Skin epidermis (tissue), 12 donors: ENCODE measurements at regions not wholly inside any gene's neighbourhood (a gene's known extent, or its start where the extent isn't known, plus 50 kb on each side); places are given as distances from the start of the nearest gene placed in this dataset.
"Not testable (repeated sequence)": the region's sequence is repeated elsewhere in the genome, so short reads cannot be mapped to it uniquely, and the experiment has no call there.

Experiments
- H3K27ac ChIP-seq, 21 experiments: fragments of 200-600 bp; sonication (generic) in 11 of 21; one replicate each; pipeline ENCODE4 v1.5.0; 2020; ENCODE audit warnings: mild to moderate bottlenecking in 3 of 21, inconsistent platforms in 2 of 21, moderate library complexity in 2 of 21
- H3K4me3 ChIP-seq, 7 experiments: fragments of 200-600 bp; sonication (generic) in 2 of 7; one replicate each; pipeline ENCODE4 v1.5.0; 2020; ENCODE audit warnings: inconsistent platforms in 2 of 7, mild to moderate bottlenecking in 2 of 7, moderate library complexity in 1 of 7

DNA sequence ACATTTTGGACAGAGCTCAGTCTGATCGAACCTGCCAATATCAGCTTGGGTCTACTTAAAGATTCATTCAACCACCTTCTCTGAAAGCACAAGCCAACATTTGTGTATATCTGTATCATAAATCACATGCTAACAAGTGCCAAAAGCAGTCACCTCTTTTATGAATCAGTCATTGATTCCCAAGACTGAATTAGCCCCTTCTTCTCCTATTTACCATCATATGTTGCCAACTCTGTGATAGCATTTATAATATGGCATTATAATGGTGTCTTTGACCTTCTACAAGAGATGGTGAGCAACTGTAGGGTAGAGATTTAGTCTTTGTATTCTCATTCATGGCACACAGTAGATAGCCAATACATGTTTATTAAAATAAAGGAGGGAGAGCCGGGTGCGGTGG, 61.4 kb downstream of the DDX53 start:
- H3K27ac ChIP-seq = no peak overlapping the region
- no peak overlapping the region for H3K4me3 ChIP-seq

DNA sequence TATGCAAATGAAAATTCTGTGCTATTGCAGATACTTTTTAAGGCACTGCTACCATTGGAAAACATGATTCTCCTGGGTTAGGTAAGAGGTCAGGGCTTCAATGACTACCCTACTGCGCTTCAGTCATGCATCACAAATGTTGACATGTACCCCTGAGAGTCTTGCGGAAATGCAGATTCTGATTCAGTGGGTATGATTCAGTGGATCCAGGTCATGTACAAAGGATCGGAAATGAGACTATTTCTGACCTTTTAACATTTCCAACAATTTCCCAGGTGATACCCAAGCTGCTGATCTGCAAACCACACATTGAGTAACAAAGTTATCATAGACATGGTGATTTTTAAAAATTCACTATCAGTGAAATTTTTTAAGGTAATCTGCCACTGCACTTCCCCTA, 62.6 kb downstream of the DDX53 start:
- H3K4me3 ChIP-seq = no peak overlapping the region
- no peak overlapping the region for H3K27ac ChIP-seq

DNA sequence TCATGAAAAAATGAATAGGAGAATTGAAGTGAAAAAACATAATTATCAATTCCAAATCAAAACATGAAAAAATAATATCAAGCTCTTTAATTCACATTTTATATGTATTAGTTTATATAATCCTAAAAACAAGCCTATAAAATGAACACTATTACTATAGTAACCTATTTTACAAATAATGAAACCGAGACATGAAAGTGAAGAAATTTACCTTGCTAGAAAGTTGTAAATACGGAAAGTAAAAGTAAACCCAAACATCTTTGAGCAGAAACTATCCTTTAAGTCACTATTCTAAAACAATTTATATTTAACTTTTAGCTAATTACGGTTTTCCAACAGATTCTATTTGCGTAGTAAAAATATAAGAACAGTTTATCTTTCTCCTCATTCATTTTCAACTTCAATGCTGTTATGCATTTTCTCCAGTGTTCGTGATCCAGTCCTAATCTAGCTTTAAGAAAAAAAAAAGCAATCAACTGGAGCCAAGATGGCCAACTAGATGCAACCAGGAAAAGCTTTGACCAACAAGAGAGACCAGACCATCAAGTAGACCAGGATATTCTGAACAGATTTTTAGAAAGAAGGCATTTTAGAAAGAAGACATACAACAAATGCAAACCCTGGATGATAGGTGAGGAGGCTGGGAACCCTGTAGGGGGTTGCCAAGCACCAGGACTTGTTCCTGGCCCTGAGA, 67.0 kb downstream of the DDX53 start:
- Histone ChIP-seq H3K27ac (no peak overlapping the region), H3K4me3 (no peak overlapping the region)

DNA sequence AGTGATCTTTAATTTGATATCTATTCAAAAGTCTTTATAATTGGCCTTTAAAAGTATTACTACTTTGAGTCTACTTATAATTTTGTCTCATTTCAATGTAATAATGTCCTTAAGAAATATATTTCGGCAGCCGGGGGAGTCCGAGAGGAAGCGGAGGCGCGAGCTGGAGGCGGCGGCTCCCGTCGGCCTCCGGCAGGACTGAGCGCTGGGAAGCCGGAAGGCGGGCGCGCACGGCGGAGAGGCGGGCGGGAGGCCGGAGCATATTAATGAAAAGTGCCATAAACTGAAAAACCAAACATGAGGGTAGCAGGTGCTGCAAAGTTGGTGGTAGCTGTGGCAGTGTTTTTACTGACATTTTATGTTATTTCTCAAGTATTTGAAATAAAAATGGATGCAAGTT, 75.7 kb downstream of the DDX53 start:
- H3K4me3 ChIP-seq, H3K27ac ChIP-seq: not testable (repeated sequence)

DNA sequence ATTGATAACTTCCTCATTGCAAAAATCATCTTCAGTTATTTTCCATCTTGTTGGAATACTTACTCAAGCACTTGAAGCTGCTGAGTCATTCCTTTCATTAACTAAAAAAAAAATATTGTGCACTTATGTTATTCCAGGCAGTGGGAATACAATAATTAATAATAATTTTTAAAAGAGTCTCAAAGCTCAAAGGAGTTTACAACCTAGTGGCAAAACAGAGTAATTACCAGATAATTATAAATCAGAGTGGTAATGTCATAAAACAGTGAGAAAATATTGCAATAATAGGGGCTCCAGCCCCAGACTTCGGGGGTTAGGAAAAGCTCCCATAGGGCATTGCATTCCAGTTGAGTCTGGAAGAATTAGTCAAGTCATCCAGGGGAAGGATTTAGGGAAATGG, 79.6 kb downstream of the DDX53 start:
- Histone ChIP-seq H3K27ac (no peak overlapping the region), H3K4me3 (no peak overlapping the region)

DNA sequence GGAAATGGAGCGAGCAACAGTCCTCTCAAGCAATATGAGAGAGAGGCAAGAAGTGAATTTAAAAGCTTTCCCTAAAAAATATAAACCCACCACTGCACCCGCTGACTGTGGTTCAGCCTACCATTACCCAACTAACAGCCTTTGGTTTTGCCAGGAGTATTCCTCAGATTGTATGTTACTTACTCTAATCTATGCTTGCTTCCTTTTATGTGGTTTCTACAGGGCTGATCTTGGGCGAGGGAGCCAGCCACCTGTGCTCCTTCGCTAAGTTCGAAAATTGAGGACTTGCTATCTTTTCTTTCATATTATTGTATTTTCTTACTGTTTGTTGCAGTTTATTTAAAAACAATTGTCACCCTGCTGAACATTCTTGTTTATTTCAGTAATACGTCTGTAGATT, 101.1 kb downstream of the DDX53 start:
- H3K27ac ChIP-seq = no peak overlapping the region
- H3K4me3 ChIP-seq = no peak overlapping the region

DNA sequence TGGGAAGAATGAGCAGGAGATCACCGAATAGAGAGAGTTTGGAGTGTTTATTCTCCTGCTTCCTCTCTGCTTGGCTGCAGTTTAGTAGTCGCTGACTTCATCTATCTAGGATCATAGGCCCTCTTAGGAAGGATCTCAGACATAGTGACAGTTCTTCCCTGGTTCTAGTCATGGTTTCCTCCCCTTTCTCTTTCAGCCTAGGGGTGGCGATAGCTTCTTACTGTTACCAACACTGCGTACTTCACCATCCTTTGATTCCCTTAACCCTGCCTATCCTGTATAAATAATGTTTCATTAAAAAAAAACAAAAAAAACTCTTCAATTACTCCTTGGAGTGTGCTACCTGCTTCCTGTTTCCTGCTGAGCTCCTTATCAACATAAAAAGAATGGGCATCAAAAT, 103.8 kb downstream of the DDX53 start:
- no peak overlapping the region for H3K4me3 ChIP-seq

DNA sequence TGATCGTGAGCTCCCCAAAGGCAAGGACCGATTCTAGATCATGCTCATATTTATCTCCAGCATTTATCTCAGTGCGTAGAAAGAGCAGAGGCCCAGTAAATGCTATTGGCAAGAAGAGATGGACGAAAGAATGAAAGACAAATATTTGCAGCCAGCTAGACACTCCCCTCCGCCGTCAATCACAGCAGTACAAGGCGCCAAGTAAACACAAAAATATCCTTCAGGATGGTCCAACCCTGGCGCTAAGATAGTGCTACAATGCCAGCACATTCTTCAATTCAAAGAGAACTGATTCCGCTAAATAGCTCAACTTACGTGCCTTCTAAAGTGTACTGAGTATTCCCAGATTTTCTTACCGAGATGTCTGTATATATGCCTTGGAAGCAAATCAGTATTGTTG, 114.5 kb downstream of the DDX53 start:
- Histone ChIP-seq H3K4me3 (no peak overlapping the region), H3K27ac (no peak overlapping the region)

More for the DNA sequence above, 103.8 kb downstream of the DDX53 start:
- H3K27ac ChIP-seq = no peak overlapping the region

DNA sequence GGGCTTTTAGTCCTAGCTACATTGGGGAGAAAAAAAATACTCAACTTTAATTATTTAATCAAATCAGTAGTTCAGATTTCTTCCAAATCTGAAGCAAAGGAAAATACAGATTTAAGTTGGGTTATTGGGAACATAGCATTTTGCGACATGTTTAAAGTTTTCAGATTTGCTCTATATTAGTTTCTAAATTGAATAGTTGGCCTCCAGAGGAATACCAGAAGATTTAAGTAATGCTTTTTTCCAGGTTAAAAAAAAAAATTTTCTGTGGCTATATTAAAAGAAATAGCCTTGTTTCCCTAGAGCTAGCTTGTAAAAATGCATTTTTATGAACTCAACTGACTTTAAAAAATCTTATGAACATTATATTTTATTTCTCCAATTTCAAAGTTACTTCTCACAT, 115.9 kb downstream of the DDX53 start:
- no peak overlapping the region for H3K4me3 ChIP-seq

DNA sequence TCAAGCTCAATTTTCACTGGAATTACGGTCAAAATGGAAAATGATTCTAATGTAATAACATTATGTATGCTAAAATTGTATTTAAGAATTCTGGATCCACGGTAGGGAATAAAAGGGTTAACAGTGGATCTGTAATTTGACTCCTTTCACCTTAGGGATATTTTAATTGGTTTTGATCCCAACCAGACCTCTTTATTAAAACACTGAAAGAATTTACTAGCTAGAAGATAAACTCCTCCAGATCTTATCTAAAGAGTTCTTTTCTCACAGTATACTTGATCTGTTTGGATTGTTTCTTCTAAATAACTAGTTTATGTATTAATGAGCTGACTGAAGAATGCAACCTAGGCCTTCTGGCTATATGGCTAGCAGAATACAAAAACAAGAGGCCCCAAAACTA, 118.4 kb downstream of the DDX53 start:
- Histone ChIP-seq H3K4me3 (no peak overlapping the region), H3K27ac (no peak overlapping the region)

More for the DNA sequence above, 115.9 kb downstream of the DDX53 start:
- no peak overlapping the region for H3K27ac ChIP-seq

DNA sequence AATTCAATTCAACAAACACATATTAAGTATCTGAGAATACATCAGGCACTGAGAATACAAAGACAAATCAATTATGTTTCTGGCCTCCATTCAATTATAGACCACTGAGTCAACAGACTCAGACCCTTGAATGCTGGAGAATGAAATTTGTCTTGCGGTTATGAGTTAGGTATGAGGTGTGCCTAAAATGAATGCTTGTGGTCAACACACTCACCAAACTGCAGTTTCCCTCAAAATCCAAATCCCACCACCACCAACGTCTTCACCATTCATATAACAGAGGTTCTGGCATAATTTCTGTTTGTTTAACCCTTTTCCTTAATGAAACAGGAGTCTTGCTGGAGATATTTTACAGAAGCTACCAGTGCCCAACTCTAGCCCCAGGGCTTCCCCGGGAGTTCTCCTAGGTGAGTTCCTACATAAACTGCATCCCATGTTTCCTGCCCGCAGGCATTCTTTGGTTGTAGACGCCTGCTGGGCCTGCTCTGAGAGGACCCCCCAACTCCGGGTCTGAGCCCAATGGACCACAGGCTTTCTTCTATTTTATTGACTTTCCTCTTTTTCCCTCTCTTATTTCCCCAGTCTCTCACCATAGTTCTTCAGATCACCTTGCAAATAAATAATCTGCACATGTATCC, 119.2 kb downstream of the DDX53 start:
- H3K4me3 ChIP-seq = no peak overlapping the region
- H3K27ac ChIP-seq = no peak overlapping the region

DNA sequence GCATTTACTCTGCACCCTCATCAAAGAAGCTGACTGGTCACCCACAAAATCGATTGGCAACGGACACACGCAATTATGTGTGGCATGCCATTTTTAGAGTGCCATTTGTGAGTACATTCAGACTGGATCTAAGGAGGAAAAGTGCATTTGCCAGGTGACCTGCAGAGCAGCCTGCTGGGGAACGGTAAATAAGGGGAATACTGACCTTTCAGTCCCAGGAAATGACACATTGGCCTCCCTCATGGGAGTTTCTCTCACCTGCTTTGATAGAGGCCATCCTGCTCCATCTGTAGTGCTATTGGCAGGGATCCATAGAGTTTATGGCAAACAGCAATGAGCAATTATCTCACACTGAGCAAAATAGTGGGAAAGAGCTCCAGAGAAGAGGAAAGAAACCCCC, 127.8 kb downstream of the DDX53 start:
- Histone ChIP-seq H3K4me3 (no peak overlapping the region), H3K27ac (no peak overlapping the region)

DNA sequence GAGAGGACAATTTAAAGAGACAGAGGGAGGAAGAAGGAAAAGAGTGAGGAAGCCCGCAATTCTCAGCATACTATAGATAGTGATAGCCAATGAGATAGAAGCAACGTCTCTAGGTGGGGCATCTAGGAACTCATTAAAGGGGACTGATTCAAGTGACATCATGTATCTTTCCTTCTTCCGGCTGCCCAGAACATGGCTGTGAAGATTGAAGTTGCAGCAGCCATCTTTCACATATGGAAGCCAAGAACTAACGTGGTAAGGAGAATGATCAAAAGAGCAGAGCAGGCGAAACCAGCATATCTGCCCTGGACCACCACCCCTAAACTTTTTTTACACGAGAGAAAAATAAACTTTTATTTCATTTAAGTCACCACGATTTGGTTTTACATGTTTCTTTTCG, 133.8 kb downstream of the DDX53 start:
- Histone ChIP-seq H3K27ac (no peak overlapping the region), H3K4me3 (no peak overlapping the region)

DNA sequence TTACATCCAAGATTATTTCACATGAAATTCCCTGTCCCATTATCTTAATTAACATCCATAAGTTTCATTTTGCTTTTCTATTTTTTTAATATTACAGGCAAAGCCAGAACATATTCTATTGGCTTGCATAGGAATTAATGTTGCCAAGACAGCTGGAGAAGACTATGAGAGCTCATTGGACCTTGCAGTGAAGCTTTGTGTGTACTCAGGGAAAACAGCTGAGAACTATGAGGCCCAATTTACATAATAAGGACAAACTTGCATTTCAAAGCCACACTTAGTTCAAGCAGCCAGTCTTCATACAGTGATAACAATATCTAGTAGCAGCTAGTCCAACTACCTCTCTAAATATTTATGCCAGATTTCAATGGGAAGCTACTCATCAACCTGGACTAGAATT, 134.4 kb downstream of the DDX53 start:
- H3K4me3 ChIP-seq = no peak overlapping the region

DNA sequence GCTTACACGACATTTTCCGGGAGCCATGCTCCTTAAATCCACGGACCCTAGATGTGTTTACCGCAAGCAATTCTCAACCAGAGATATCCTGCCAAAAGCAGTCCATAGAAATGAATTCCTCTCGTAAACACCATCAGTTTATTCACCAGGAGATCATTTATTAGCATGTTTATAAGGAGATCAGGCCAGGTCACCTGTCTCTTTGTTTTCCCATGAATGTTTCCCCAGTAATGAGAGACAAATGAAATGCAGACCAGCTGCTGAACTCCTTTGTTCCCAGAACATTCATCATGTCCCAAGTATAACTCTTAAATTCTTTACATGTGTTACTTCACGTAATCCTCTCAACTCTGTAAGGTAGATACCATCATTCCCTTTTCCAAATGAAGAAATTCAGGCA, 137.1 kb downstream of the DDX53 start:
- H3K27ac ChIP-seq = no peak overlapping the region
- no peak overlapping the region for H3K4me3 ChIP-seq

More for the DNA sequence above, 134.4 kb downstream of the DDX53 start:
- H3K27ac ChIP-seq = no peak overlapping the region

DNA sequence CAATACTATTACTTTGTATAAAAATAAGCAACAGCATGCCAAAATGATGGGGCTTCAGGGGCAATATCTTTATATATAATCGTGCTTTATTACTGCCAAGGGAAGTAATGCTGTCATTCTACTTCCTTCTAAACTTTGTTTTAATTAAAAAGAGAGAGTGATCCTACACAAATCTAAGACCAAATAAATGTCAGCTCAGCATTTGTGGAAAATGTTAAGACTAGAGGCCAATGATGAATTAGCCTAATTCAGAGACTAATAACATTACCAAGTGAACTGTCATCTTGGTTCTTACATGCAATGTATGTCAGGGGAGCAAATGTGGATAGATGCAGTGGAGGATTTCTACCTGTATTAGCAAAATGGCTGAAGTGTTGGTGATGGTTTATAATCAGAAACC, 166.4 kb upstream of the PTCHD1 start:
- H3K4me3 ChIP-seq = no peak overlapping the region
- no peak overlapping the region for H3K27ac ChIP-seq

DNA sequence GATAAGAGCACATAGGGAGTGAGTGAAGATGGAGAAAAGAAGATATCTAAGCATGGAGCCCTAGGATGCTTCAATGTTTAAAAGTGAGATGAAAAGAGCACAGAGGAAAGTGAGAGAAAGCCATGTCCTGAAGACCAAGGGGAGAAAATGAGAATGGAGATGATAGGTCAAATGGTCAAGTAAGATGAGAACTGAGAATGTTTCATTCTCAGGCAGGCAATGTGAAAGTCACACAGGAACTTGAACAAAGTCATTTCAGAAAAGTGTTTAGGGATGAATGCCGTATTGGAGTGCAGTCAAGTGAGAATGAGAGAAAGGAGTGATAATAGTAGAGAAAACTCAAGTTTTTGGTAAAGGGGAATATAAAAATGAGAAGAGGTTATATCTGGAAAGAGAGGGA, 148.7 kb upstream of the PTCHD1 start:
- H3K27ac ChIP-seq = no peak overlapping the region
- no peak overlapping the region for H3K4me3 ChIP-seq

DNA sequence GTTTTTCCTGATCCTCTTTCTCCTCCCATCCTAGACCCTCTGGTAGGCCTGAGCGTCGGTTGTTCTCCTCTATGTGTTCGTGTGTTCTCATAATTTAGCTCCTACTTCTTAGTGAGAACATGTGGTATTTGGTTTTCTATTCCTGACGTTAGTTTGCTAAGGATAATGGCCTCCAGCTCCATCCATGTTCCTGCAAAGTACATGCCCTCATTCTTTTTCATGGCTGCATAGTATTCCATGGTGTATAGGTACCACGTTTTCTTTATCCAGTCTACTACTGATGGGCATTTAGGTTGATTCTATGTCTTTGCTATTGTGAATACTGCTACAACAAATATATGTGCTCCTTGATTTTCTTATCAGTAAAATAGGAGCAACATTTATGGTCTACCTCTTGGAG, 146.8 kb upstream of the PTCHD1 start:
- no peak overlapping the region for H3K27ac ChIP-seq
- H3K4me3 ChIP-seq = no peak overlapping the region

DNA sequence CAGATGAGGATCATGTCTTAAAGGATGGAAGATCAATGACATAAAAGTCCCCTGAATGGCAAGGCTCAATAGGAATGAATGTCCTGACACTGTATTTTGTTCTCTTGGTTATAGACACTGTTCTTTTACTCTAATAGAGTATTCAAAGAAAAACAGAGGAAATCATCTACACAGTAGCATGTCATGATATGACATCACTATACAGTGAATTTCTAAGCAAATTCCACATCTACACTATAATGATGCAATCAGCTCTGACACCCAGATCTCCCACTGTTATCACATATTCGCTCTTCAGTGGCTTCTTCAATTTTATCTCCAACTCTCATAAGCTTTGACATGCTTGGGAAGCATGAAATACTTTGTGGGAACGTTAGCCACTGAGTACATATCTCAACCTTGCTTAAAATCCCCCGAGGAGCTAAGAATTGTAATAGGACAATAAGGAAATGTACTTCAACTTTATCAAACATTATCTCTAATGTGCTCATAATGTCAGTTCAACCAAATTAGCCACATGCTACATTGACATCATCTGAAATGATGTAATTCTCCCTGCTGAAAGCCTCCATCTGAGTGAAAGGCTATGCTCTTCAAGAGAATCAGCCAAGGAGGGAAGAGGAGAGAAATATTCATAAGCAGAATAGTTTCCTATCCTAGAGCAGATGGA, 139.6 kb upstream of the PTCHD1 start:
- no peak overlapping the region for H3K27ac ChIP-seq
- H3K4me3 ChIP-seq = no peak overlapping the region

DNA sequence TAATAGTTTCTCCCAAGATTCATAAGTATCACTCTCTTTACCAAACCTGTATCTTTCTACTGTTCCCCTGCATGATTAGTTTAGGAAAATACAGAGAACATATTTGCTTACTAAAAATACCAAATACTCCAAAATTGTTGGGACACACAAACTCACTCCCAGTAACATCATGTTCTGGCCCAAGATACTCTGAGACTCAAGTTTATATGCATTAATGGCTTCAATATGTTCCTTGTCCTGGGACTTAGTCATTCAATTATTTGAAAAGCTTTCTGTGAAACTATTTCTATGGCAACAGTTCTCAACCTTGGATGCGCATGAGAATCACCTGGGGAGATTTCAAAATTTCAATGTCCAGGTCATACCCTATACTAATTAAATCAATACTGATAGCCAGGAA, 138.9 kb upstream of the PTCHD1 start:
- Histone ChIP-seq H3K4me3 (no peak overlapping the region), H3K27ac (no peak overlapping the region)

DNA sequence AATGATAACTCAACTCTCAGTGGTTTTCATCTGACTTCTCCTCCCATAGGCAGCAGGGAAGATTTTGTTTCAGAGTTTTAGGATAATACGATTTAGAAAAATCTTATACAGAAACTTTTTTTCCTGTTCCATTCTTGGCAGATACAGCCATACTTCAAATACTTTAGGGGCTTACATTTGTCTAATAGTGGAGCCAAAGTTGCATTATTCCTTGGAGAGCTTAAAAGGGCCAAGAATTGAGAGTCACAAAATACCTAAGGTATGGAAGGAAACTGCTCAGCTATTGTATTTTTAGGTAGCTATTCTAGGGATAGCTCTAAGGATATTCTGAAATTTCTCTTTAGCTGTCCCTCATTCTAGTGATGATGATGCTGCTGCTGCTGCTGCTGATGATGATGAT, 132.9 kb upstream of the PTCHD1 start:
- Histone ChIP-seq H3K27ac (no peak overlapping the region), H3K4me3 (no peak overlapping the region)
